ENCODE measurements at regions not wholly inside any gene's neighbourhood (a gene's known extent, or its start where the extent isn't known, plus 50 kb on each side); places are given as distances from the start of the nearest gene placed in this dataset.

GRCh38 chr9:82882138-82882537 lies 180.8 kb downstream of the RASEF start:
- H3K27me3 ChIP-seq (ENCODE audit: control insufficient read depth in 2 of 2, insufficient read depth in 2 of 2, low read length in 2 of 2) = no peaks in the 10 kb centered on the region
- intact Hi-C loops (cut with micrococcal nuclease) (no loop called here), in situ Hi-C loops (cut with MboI) (no loop called here)
- BruUV-seq (replicated peaks) = no TSS peak
- H3K9ac ChIP-seq (ENCODE audit: insufficient read depth in 1 of 2, low read depth in 2 of 2, low read length in 2 of 2) = no peak overlapping the region
- TF ChIP-seq CHD2 (IDR thresholded peaks at IDR 0.05; ENCODE audit: low read depth, low read length) (no peak), TRIM24 (IDR thresholded peaks at IDR 0.05) (no peak), HEY1 (CRISPR knock-in tag; IDR thresholded peaks at IDR 0.05; ENCODE audit: borderline replicate concordance) (no peak), ZBTB1 (CRISPR knock-in tag; IDR thresholded peaks at IDR 0.05; ENCODE audit: borderline replicate concordance, low read depth) (no peak), HOMEZ (CRISPR knock-in tag; IDR thresholded peaks at IDR 0.05) (no peak)
- H3K79me2 ChIP-seq (ENCODE audit: control insufficient read depth, insufficient read depth, low read length) = no peaks in the 10 kb centered on the region
- no peaks in the 10 kb centered on the region for H3K9me3 ChIP-seq (replicated peaks; ENCODE audit: control insufficient read depth, insufficient read depth, low read depth, low read length)
- no peak overlapping the region for H3K4me2 ChIP-seq (ENCODE audit: insufficient read depth, low read length)
- no peak for FAIRE-seq
- H3K4me3 ChIP-seq = no peak overlapping the region
- H4K20me1 ChIP-seq (replicated peaks; ENCODE audit: control insufficient read depth, insufficient read depth, low read length) = no peaks in the 10 kb centered on the region
- H3K27ac ChIP-seq (ENCODE audit: extremely low read depth, low read depth, low read length) = no peak overlapping the region
- H2AFZ ChIP-seq (ENCODE audit: low read depth, low read length) = no peak overlapping the region
- DNase-seq (ENCODE audit: extremely low read depth in 1 of 4, low spot score in 3 of 4) = no peak
- no peaks in the 10 kb centered on the region for H3K36me3 ChIP-seq (ENCODE audit: control insufficient read depth, insufficient read depth, low read length)
- ATAC-seq = no peak
- ChIA-PET CTCF (ENCODE audit: low intra/inter-chr PET ratio) (no interaction called here), POLR2A (no interaction called here)
- 14% methylated on average over 1 of the region's 1 CpG for WGBS (ENCODE audit: insufficient coverage, low coverage, missing lambda C conversion rate)
- H3K4me1 ChIP-seq (replicated peaks in 1 of 2; ENCODE audit: control insufficient read depth in 2 of 2, insufficient read depth in 2 of 2, low read length in 2 of 2) = no peaks in the 10 kb centered on the region
- no peaks in the 10 kb centered on the region for H3K9me1 ChIP-seq (ENCODE audit: control insufficient read depth, insufficient read depth, low read length)

GRCh38 chr9:82882748-82883147 lies 180.2 kb downstream of the RASEF start:
- H3K9me3 ChIP-seq (replicated peaks; ENCODE audit: control insufficient read depth, insufficient read depth, low read depth, low read length) = no peaks in the 10 kb centered on the region
- no TSS peak for BruUV-seq (replicated peaks)
- ATAC-seq (no peak), FAIRE-seq (no peak), DNase-seq (ENCODE audit: extremely low read depth in 1 of 4, low spot score in 3 of 4) (no peak)
- H3K9me1 ChIP-seq (ENCODE audit: control insufficient read depth, insufficient read depth, low read length) = no peaks in the 10 kb centered on the region
- no peak for TF ChIP-seq ZBTB26 (CRISPR knock-in tag; IDR thresholded peaks at IDR 0.05)
- no peak for TF ChIP-seq ZBTB33 (CRISPR knock-in tag; IDR thresholded peaks at IDR 0.05)
- TF ChIP-seq ZNF639 (CRISPR knock-in tag; conservative IDR thresholded peaks at IDR 0.05 in 1 of 2, IDR thresholded peaks at IDR 0.05 in 1 of 2) = no peak
- TF ChIP-seq FIP1L1 (IDR thresholded peaks at IDR 0.05; ENCODE audit: low read depth, low read length, poor library complexity, severe bottlenecking) = no peak
- TF ChIP-seq HDAC2 (IDR thresholded peaks at IDR 0.05) = no peak
- POLR2A ChIA-PET = no interaction called here
- WGBS (ENCODE audit: insufficient coverage, low coverage, missing lambda C conversion rate) = 0% methylated on average over 2 of the region's 2 CpGs
- no peak overlapping the region for H3K27ac ChIP-seq (ENCODE audit: extremely low read depth, low read depth, low read length)
- no peak overlapping the region for H3K4me3 ChIP-seq
- intact Hi-C loops (cut with micrococcal nuclease) = no loop called here
- H3K4me1 ChIP-seq (replicated peaks in 1 of 2; ENCODE audit: control insufficient read depth in 2 of 2, insufficient read depth in 2 of 2, low read length in 2 of 2) = no peaks in the 10 kb centered on the region
- H3K79me2 ChIP-seq (ENCODE audit: control insufficient read depth, insufficient read depth, low read length) = no peaks in the 10 kb centered on the region
- in situ Hi-C loops (cut with MboI) = no loop called here
- H3K4me2 ChIP-seq (ENCODE audit: insufficient read depth, low read length) = no peak overlapping the region
- no peaks in the 10 kb centered on the region for H3K27me3 ChIP-seq (ENCODE audit: control insufficient read depth in 2 of 2, insufficient read depth in 2 of 2, low read length in 2 of 2)
- no peaks in the 10 kb centered on the region for H3K36me3 ChIP-seq (ENCODE audit: control insufficient read depth, insufficient read depth, low read length)
- CTCF ChIA-PET (ENCODE audit: low intra/inter-chr PET ratio) = no interaction called here
- no peak overlapping the region for H3K9ac ChIP-seq (ENCODE audit: insufficient read depth in 1 of 2, low read depth in 2 of 2, low read length in 2 of 2)
- no peak overlapping the region for H2AFZ ChIP-seq (ENCODE audit: low read depth, low read length)
- H4K20me1 ChIP-seq (replicated peaks; ENCODE audit: control insufficient read depth, insufficient read depth, low read length) = no peaks in the 10 kb centered on the region

Measured in K562 (cell line).